SK-N-SH (cell line): ENCODE measurements at regions not wholly inside any gene's neighbourhood (a gene's known extent, or its start where the extent isn't known, plus 50 kb on each side); places are given as distances from the start of the nearest gene placed in this dataset.

Experiments used
- CTCF ChIA-PET: fragments of 300-600, 350-600 bp; formaldehyde crosslinking; extraction: SDS; loops from one replicate; lab custom pipeline; 2021; lab: Yijun Ruan, JAX
- POLR2A ChIA-PET: fragments of 350-600 bp; sonication (Branson Sonifier 250); formaldehyde crosslinking; extraction: SDS; loops from one replicate; lab custom pipeline; 2020; ENCODE audit warnings: antibody characterized with exemption, inconsistent platforms; lab: Yijun Ruan, JAX
- DNase-seq: peaks from one replicate; pipeline ENCODE4 v3.0.0; 2012
- H2AFZ ChIP-seq: fragments of 200-600 bp; sonication (generic); 2 replicates; pipeline ENCODE4 v1.8.1; 2016; ENCODE audit warnings: antibody characterized with exemption, mild to moderate bottlenecking, low read depth
- H3F3A ChIP-seq: fragments of 200-600 bp; sonication (generic); replicated peaks from 2 replicates; pipeline ENCODE3; 2016; ENCODE audit warnings: antibody characterized with exemption, mild to moderate bottlenecking; ENCODE audit not compliant: insufficient read depth
- H3K27ac ChIP-seq, 2 experiments: fragments of 200-500 bp in 1 of 2; fragments of 200-600 bp in 1 of 2; sonication (Bioruptor generic) in 1 of 2; sonication (generic), shearing (Covaris generic) in 1 of 2; 2 replicates each; pipeline versions ENCODE4 v1.5.1 to v1.6.1; 2014 to 2016; ENCODE audit warnings: low read depth in 2 of 2, inconsistent platforms in 1 of 2, low read length in 1 of 2, mild to moderate bottlenecking in 1 of 2, mixed read lengths in 1 of 2
- H3K27me3 ChIP-seq: fragments of 200-600 bp; sonication (generic), shearing (Covaris generic); 2 replicates; pipeline ENCODE4 v1.6.1; 2016; ENCODE audit warnings: mixed run types; ENCODE audit not compliant: insufficient read depth
- H3K36me3 ChIP-seq, 2 experiments: fragments of 200-500 bp in 1 of 2; fragments of 200-600 bp in 1 of 2; sonication (Bioruptor generic) in 1 of 2; sonication (generic) in 1 of 2; replicated peaks in 1 of 2; 2 replicates each; pipeline versions ENCODE3 to v1.5.1; 2014 to 2016; ENCODE audit warnings: low read length in 1 of 2, mild to moderate bottlenecking in 1 of 2; ENCODE audit not compliant: insufficient read depth in 2 of 2, control insufficient read depth in 1 of 2
- H3K4me1 ChIP-seq, 2 experiments: fragments of 200-500 bp in 1 of 2; fragments of 200-600 bp in 1 of 2; sonication (Bioruptor generic) in 1 of 2; sonication (generic), shearing (Covaris generic) in 1 of 2; 2 replicates each; pipeline versions ENCODE4 v1.5.1 to v1.6.1; 2014 to 2016; ENCODE audit warnings: low read depth in 1 of 2, low read length in 1 of 2, mixed run types in 1 of 2; ENCODE audit not compliant: insufficient read depth in 2 of 2, control insufficient read depth in 1 of 2
- H3K4me2 ChIP-seq: fragments of 200-600 bp; sonication (generic), shearing (Covaris generic); 2 replicates; pipeline ENCODE4 v1.6.1; 2017; ENCODE audit warnings: mixed run types
- H3K4me3 ChIP-seq, 2 experiments: fragments of 200-500 bp in 1 of 2; fragments of 200-600 bp in 1 of 2; sonication (Bioruptor generic) in 1 of 2; sonication (generic), shearing (Covaris generic) in 1 of 2; 2 replicates each; pipeline versions ENCODE4 v1.5.1 to v1.8.1; 2014 to 2016; ENCODE audit warnings: low read depth in 2 of 2, inconsistent platforms in 1 of 2, low read length in 1 of 2, mild to moderate bottlenecking in 1 of 2, mixed read lengths in 1 of 2, moderate library complexity in 1 of 2
- H3K79me2 ChIP-seq: fragments of 200-600 bp; sonication (generic); 2 replicates; pipeline ENCODE4 v1.8.1; 2017; ENCODE audit warnings: mild to moderate bottlenecking; ENCODE audit not compliant: insufficient read depth
- H3K9ac ChIP-seq: fragments of 200-600 bp; sonication (generic); 2 replicates; pipeline ENCODE4 v1.6.1; 2017; ENCODE audit warnings: mixed run types
- H3K9me2 ChIP-seq: fragments of 200-600 bp; sonication (generic); 2 replicates; pipeline ENCODE4 v1.6.1; 2017; ENCODE audit warnings: mixed run types
- H3K9me3 ChIP-seq: fragments of 200-600 bp; sonication (generic); 2 replicates; pipeline ENCODE4 v1.6.1; 2017; ENCODE audit warnings: mixed run types, mild to moderate bottlenecking, moderate library complexity
- H4K20me1 ChIP-seq: fragments of 200-600 bp; sonication (generic); 2 replicates; pipeline ENCODE4 v1.6.1; 2017; ENCODE audit warnings: mild to moderate bottlenecking, mixed run types; ENCODE audit not compliant: insufficient read depth
- EP300 ChIP-seq, 2 experiments: IDR thresholded peaks; 2 replicates each; pipeline versions ENCODE4 v1.4.0 to v1.6.1; 2012; ENCODE audit warnings: borderline replicate concordance in 1 of 2, low read depth in 1 of 2, low read length in 1 of 2
- FOXJ3 ChIP-seq: sonication (generic); formaldehyde crosslinking; IDR thresholded peaks from 2 replicates; pipeline ENCODE4 v1.5.1; 2020; ENCODE audit warnings: mild to moderate bottlenecking, missing genetic modification reagents
- FOXM1 ChIP-seq: IDR thresholded peaks from 2 replicates; pipeline ENCODE4 v1.4.0; 2012; ENCODE audit warnings: low read depth, mild to moderate bottlenecking
- IRF3 ChIP-seq: fragments of 150-350 bp; IDR thresholded peaks from 2 replicates; pipeline ENCODE4 v1.6.1; 2016; ENCODE audit warnings: mild to moderate bottlenecking, low read depth, low read length
- NRF1 ChIP-seq: IDR thresholded peaks from 2 replicates; pipeline ENCODE4 v1.6.1; 2012; ENCODE audit warnings: low read depth, mild to moderate bottlenecking, low read length
- PBX3 ChIP-seq: IDR thresholded peaks from 2 replicates; pipeline ENCODE4; 2012
- RAD21 ChIP-seq: IDR thresholded peaks from 2 replicates; pipeline ENCODE4 v1.6.1; 2012; ENCODE audit warnings: mild to moderate bottlenecking, low read length
- REST ChIP-seq: IDR thresholded peaks from 2 replicates; pipeline ENCODE4 v1.6.1; 2012; ENCODE audit warnings: mild to moderate bottlenecking, low read depth, low read length, moderate library complexity
- TEAD4 ChIP-seq: IDR thresholded peaks from 2 replicates; pipeline ENCODE4 v1.4.0; 2012; ENCODE audit warnings: mild to moderate bottlenecking, borderline replicate concordance; ENCODE audit not compliant: insufficient read depth
- USF1 ChIP-seq: IDR thresholded peaks from 2 replicates; pipeline ENCODE4 v1.4.0; 2012; ENCODE audit warnings: low read depth, borderline replicate concordance
- USF2 ChIP-seq: fragments of 150-350 bp; IDR thresholded peaks from 2 replicates; pipeline ENCODE4 v1.6.1; 2017; ENCODE audit warnings: antibody characterized with exemption, low read length, low read depth, borderline replicate concordance
- WGBS: methylation state at CpG from one replicate; pipeline ENCODE4 v1.1.6; 2017; ENCODE audit warnings: low lambda C conversion rate; 5-methylcytosine and 5-hydroxymethylcytosine counted together

GRCh38 chr11:37006563-37006962, 408.5 kb upstream of the RAG2 start:
- Histone ChIP-seq H3K4me2 (no peak overlapping the region), H3K79me2 (no peaks in the 10 kb centered on the region), H3K27ac (no peak overlapping the region), H3K27me3 (no peaks in the 10 kb centered on the region), H3K9ac (no peak overlapping the region), H3K36me3 (no peaks in the 10 kb centered on the region), H2AFZ (no peak overlapping the region), H3K9me3 (no peaks in the 10 kb centered on the region), H3K4me3 (no peak overlapping the region), H4K20me1 (no peaks in the 10 kb centered on the region)
- POLR2A ChIA-PET: no interaction called here
- 40% methylated on average over 4 of the region's 4 CpGs for WGBS
- CTCF ChIA-PET: no interaction called here
- no peak for DNase-seq
- TF ChIP-seq USF1 (no peak), PBX3 (no peak), RAD21 (no peak), FOXM1 (no peak), REST (no peak), IRF3 (no peak), USF2 (no peak), TEAD4 (no peak), FOXJ3 (CRISPR knock-in tag) (no peak), NRF1 (no peak), EP300 (IDR thresholded peaks at IDR 0.05; ENCODE audit: borderline replicate concordance in 1 of 2, low read depth in 1 of 2, low read length in 1 of 2) (no peak)
- TF ChIP-seq, all 33 proteins: peak for 0
- H3K4me1 ChIP-seq: peaks cover 0 to 12% of the 10 kb centered on the region in 2 experiments; a peak in 1 of 4 replicates
- H3K9me2 ChIP-seq: no peaks in the 10 kb centered on the region
- no peaks in the 10 kb centered on the region for H3F3A ChIP-seq
